ENCODE measurements at regions not wholly inside any gene's neighbourhood (a gene's known extent, or its start where the extent isn't known, plus 50 kb on each side); places are given as distances from the start of the nearest gene placed in this dataset.
A peak's percentile ranks its signal among the peaks of the same experiment; 100 is the strongest.

DNA sequence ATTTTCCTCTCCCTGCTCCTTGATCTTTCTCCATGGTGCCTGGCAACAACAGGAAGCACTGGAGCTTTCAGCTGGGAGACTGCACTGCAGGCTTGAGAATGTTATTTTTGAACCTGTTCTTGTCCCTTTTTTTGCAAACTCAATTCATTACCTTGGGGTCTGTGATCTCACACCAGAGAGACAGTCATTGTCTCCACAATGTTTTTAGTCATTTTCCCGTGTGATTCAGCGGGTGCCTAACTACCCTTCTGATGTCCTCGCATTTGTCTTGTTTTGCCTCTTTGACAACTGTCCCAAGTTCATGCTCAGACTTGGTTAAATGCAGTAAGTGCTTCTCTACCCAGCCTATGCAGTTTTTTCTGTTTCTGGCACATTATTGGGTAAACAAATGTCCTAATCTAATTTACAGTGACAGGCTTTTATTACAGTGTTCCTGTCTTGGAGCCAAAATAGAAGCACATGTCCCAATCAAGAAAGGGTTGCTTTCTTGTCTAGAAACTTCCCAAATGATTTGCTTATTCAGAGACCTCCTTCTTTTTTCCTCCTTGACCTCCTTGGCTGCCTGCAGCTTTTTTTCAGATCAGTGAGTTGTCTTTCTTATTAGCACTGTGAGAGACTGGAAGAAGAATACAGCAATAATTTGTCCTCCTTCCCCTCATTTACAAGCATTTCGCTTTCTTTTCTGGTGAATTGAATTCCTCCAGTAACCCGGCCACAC, 162.4 kb downstream of the NSUN3 start:
- Histone ChIP-seq H3K27me3 (ENCODE audit: control insufficient read depth, insufficient read depth, low read length) (no peaks in the 10 kb centered on the region), H3K9me3 (ENCODE audit: control insufficient read depth, insufficient read depth, low read length) (no peaks in the 10 kb centered on the region), H3K27ac (ENCODE audit: low read length) (no peak overlapping the region), H3K4me1 (ENCODE audit: control insufficient read depth, insufficient read depth, low read length) (no peaks in the 10 kb centered on the region), H3K36me3 (ENCODE audit: control insufficient read depth, insufficient read depth, low read length) (no peaks in the 10 kb centered on the region), H3K4me3 (ENCODE audit: low read length) (no peak overlapping the region)
- WGBS (ENCODE audit: insufficient coverage, insufficient read length), result no CpG with 5 or more reads among the region's 5 CpGs
- DNase-seq (ENCODE audit: low read depth, low spot score), result no peak

DNA sequence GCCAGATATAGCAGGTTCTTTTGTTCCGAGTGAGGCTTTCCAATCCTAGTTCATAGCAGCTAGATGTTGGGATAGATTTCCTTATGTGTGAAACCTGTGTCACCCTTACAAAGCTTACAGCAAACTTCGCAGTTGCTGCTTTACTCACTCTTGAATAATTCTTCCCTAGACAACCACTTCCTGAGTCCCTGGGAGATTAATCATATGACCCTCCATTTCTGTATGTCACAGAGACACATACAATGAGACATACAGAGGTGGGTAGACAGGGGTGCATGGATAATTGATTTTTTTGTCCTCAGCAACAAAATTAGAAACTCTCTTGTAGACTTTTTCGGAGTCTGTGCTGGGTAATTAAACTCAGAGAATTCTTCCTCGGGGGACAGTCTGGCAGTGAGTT, 163.2 kb downstream of the NSUN3 start:
- WGBS (ENCODE audit: insufficient coverage, insufficient read length), result no CpG with 5 or more reads among the region's 4 CpGs
- no peaks in the 10 kb centered on the region for H3K36me3 ChIP-seq (ENCODE audit: control insufficient read depth, insufficient read depth, low read length)

DNA sequence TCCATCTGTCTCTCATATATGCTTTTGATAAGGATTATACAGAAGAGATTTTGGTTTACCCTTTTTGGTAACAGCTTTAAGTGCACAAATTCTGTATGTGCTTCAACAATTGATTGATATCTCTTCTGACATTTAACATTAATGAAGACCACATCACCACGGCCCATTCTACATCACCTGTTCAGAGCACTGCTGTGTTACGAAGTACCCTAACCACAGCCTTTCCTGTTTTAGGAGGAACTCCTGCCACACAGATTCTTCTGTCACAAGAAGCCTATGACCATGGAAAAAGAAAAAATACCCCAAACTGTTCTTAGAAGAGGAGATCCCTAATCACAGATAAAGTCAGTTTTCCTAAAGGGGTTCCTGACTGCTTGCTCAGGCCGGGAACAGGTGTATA, 170.1 kb downstream of the NSUN3 start:
- WGBS (ENCODE audit: insufficient coverage, insufficient read length), result no CpG with 5 or more reads among the region's 3 CpGs
- H3K4me3 ChIP-seq (ENCODE audit: low read length), result no peak overlapping the region
- H3K27me3 ChIP-seq (ENCODE audit: control insufficient read depth, insufficient read depth, low read length), result no peaks in the 10 kb centered on the region
- no peak overlapping the region for H3K27ac ChIP-seq (ENCODE audit: low read length)
- no peaks in the 10 kb centered on the region for H3K36me3 ChIP-seq (ENCODE audit: control insufficient read depth, insufficient read depth, low read length)
- no peaks in the 10 kb centered on the region for H3K9me3 ChIP-seq (ENCODE audit: control insufficient read depth, insufficient read depth, low read length)
- no peaks in the 10 kb centered on the region for H3K4me1 ChIP-seq (ENCODE audit: control insufficient read depth, insufficient read depth, low read length)
- DNase-seq (ENCODE audit: low read depth, low spot score), result no peak

More for the DNA sequence above, 163.2 kb downstream of the NSUN3 start:
- H3K4me3 ChIP-seq (ENCODE audit: low read length), result no peak overlapping the region
- no peaks in the 10 kb centered on the region for H3K9me3 ChIP-seq (ENCODE audit: control insufficient read depth, insufficient read depth, low read length)
- DNase-seq (ENCODE audit: low read depth, low spot score), result no peak
- H3K27ac ChIP-seq (ENCODE audit: low read length), result no peak overlapping the region
- no peaks in the 10 kb centered on the region for H3K27me3 ChIP-seq (ENCODE audit: control insufficient read depth, insufficient read depth, low read length)
- H3K4me1 ChIP-seq (ENCODE audit: control insufficient read depth, insufficient read depth, low read length), result no peaks in the 10 kb centered on the region

DNA sequence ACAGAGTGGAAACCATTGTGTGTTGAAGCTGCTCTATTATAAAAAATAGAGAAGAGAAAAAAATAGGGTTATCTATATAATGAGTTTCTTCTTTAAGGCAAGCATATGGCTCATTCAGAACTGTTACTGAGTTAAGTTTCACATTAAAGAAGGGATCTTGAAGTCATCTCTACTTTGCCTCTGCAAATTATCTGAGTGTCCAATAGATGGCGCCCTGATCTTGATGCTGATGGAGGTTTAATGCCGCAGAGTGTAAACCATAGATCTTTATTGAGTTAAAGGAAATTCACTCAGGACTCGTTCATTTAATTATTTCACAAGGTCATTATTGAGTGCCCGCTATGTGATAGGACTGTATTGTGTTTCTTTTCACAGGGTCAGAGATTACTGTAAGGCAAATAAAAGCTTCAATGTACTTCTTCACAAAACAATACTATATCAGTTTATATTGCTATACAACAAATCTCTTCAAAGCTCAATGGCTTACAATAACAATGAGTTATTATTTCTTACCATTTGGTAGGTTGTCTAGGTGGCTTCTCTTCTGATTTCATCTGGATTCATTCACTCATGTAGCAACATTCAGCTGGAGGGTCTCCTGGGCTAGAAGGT, 171.4 kb downstream of the NSUN3 start:
- no peak for DNase-seq (ENCODE audit: low read depth, low spot score)
- H3K36me3 ChIP-seq (ENCODE audit: control insufficient read depth, insufficient read depth, low read length), result no peaks in the 10 kb centered on the region
- H3K27ac ChIP-seq (ENCODE audit: low read length), result no peak overlapping the region
- H3K9me3 ChIP-seq (ENCODE audit: control insufficient read depth, insufficient read depth, low read length), result no peaks in the 10 kb centered on the region
- no peaks in the 10 kb centered on the region for H3K4me1 ChIP-seq (ENCODE audit: control insufficient read depth, insufficient read depth, low read length)
- H3K4me3 ChIP-seq (ENCODE audit: low read length), result no peak overlapping the region
- H3K27me3 ChIP-seq (ENCODE audit: control insufficient read depth, insufficient read depth, low read length), result no peaks in the 10 kb centered on the region
- WGBS (ENCODE audit: insufficient coverage, insufficient read length), result no CpG with 5 or more reads among the region's 4 CpGs

DNA sequence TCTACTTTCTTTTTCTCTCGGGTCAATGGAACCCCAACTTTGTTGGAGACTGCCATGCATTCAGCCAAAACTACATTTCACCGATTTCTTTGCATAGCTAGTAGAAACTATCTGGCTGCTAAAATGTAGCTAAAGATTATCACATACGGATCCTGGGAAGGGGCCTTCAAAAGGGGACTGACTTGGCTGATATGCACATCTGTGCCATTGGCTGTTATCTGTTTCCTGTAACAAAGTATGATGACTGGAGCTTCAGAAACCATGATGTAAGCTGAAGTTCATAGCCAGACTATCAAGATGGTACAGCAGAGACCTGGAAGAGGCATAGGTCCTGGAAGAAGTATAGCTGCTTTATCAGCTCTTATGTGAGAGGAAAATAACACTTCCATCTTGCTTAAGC, 179.1 kb downstream of the NSUN3 start:
- Histone ChIP-seq H3K9me3 (ENCODE audit: control insufficient read depth, insufficient read depth, low read length) (no peaks in the 10 kb centered on the region), H3K27ac (ENCODE audit: low read length) (no peak overlapping the region), H3K4me3 (ENCODE audit: low read length) (no peak overlapping the region), H3K27me3 (ENCODE audit: control insufficient read depth, insufficient read depth, low read length) (no peaks in the 10 kb centered on the region), H3K4me1 (ENCODE audit: control insufficient read depth, insufficient read depth, low read length) (no peaks in the 10 kb centered on the region), H3K36me3 (ENCODE audit: control insufficient read depth, insufficient read depth, low read length) (no peaks in the 10 kb centered on the region)
- DNase-seq (ENCODE audit: low read depth, low spot score), result no peak
- WGBS (ENCODE audit: insufficient coverage, insufficient read length), result no CpG with 5 or more reads among the region's 3 CpGs

DNA sequence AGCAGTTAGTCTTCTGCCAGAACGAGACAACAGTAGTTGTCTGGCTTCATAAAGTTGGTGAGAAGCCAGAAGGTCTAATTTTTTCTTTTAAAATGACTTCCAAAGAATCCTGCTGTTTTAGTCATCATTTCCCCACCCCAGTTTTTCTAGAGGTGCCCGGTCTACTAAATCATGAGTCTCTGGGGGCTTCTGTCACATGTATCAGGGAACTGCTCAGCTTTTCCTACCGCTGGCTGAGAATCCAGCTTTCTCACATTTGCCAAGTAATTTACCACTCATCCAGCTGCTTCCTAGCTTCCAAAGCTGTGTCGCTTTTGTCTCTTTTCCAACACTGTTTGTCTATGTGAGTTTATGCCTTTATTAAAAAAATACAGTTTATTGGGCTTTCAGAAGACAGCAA, 183.3 kb downstream of the NSUN3 start:
- no CpG with 5 or more reads among the region's 4 CpGs for WGBS (ENCODE audit: insufficient coverage, insufficient read length)
- no peaks in the 10 kb centered on the region for H3K27me3 ChIP-seq (ENCODE audit: control insufficient read depth, insufficient read depth, low read length)

DNA sequence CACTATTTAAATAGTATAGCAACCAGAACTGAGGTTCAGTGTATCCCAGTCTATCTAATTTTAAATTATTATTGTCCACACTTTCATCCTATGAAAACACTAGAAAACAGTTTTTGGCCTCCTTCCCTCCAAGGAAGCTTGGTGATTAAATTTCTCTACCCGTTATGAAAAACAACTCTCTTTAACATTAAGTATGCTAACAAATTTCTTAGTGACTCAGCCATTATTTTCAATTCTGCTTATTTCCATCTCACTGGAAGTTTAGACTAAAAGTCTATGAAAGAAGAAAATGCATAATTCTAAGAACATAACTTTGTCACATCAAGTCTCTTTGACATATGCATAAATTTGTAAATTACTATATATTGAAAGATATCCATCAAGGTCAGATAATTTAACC, 185.2 kb downstream of the NSUN3 start:
- no peak for DNase-seq (ENCODE audit: low read depth, low spot score)

More for the DNA sequence above, 183.3 kb downstream of the NSUN3 start:
- H3K27ac ChIP-seq (ENCODE audit: low read length), result no peak overlapping the region
- no peaks in the 10 kb centered on the region for H3K36me3 ChIP-seq (ENCODE audit: control insufficient read depth, insufficient read depth, low read length)
- no peak overlapping the region for H3K4me3 ChIP-seq (ENCODE audit: low read length)
- no peaks in the 10 kb centered on the region for H3K4me1 ChIP-seq (ENCODE audit: control insufficient read depth, insufficient read depth, low read length)
- no peak for DNase-seq (ENCODE audit: low read depth, low spot score)
- no peaks in the 10 kb centered on the region for H3K9me3 ChIP-seq (ENCODE audit: control insufficient read depth, insufficient read depth, low read length)

DNA sequence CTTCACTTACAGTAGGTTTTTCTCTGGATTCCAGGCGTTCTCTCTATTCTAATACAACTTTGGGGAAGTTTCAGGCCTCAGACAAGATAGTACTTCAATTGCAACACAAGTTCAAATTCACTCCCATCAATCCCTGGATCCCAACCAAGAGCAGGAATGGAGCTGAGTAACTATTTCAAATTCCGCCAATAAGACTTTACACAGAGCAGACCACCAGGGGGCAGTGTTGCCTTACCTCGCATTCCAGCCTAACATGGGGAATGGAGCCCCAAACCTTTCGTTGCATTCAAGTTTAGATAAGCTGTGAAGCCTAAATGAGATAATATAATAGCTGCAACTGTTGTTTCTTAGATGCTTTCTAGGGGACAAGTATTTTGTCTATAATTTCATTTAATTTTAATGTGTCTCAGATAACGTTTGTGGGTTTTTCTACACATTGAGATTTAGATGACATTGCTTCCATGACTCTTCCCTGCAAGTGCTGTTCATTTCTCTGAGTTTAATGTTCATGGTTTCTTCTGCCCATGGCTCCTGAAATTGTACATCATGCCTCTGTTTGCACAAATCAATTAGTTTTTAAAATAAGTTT, 186.7 kb downstream of the NSUN3 start:
- no peaks in the 10 kb centered on the region for H3K27me3 ChIP-seq (ENCODE audit: control insufficient read depth, insufficient read depth, low read length)
- H3K4me3 ChIP-seq (ENCODE audit: low read length), result no peak overlapping the region
- WGBS (ENCODE audit: insufficient coverage, insufficient read length), result no CpG with 5 or more reads among the region's 5 CpGs
- H3K36me3 ChIP-seq (ENCODE audit: control insufficient read depth, insufficient read depth, low read length), result no peaks in the 10 kb centered on the region
- H3K4me1 ChIP-seq (ENCODE audit: control insufficient read depth, insufficient read depth, low read length), result no peaks in the 10 kb centered on the region
- no peak overlapping the region for H3K27ac ChIP-seq (ENCODE audit: low read length)
- no peaks in the 10 kb centered on the region for H3K9me3 ChIP-seq (ENCODE audit: control insufficient read depth, insufficient read depth, low read length)
- DNase-seq (ENCODE audit: low read depth, low spot score), result peak; percentile 71

More for the DNA sequence above, 185.2 kb downstream of the NSUN3 start:
- H3K4me3 ChIP-seq (ENCODE audit: low read length), result no peak overlapping the region
- no peaks in the 10 kb centered on the region for H3K9me3 ChIP-seq (ENCODE audit: control insufficient read depth, insufficient read depth, low read length)
- no peaks in the 10 kb centered on the region for H3K27me3 ChIP-seq (ENCODE audit: control insufficient read depth, insufficient read depth, low read length)
- H3K27ac ChIP-seq (ENCODE audit: low read length), result no peak overlapping the region
- no peaks in the 10 kb centered on the region for H3K36me3 ChIP-seq (ENCODE audit: control insufficient read depth, insufficient read depth, low read length)
- WGBS (ENCODE audit: insufficient coverage, insufficient read length), result no CpG with 5 or more reads among the region's 1 CpG
- no peaks in the 10 kb centered on the region for H3K4me1 ChIP-seq (ENCODE audit: control insufficient read depth, insufficient read depth, low read length)

DNA sequence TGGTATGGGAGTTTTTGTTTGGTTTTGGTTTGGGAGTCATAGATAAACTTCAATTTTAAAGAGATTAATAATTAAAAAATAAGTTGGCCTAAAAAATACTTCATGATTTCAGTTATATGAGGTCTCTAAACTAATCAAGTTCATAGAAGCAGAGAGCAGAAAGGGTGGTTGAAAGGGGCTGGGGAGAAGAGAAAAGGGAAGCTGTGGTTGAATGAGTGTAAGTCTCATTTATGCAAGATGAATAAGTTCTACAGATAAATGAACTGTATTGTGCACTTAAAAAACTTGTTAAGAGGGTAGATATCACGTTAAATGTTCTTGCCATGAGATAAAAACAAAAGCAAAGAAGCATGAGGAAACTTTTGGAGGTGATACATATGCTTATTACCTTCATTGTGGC, 188.7 kb downstream of the NSUN3 start:
- H3K9me3 ChIP-seq (ENCODE audit: control insufficient read depth, insufficient read depth, low read length), result no peaks in the 10 kb centered on the region
- no peaks in the 10 kb centered on the region for H3K36me3 ChIP-seq (ENCODE audit: control insufficient read depth, insufficient read depth, low read length)
- H3K4me3 ChIP-seq (ENCODE audit: low read length), result no peak overlapping the region
- H3K4me1 ChIP-seq (ENCODE audit: control insufficient read depth, insufficient read depth, low read length), result no peaks in the 10 kb centered on the region
- H3K27ac ChIP-seq (ENCODE audit: low read length), result no peak overlapping the region
- no peaks in the 10 kb centered on the region for H3K27me3 ChIP-seq (ENCODE audit: control insufficient read depth, insufficient read depth, low read length)
- WGBS (ENCODE audit: insufficient coverage, insufficient read length), result no CpG with 5 or more reads among the region's 1 CpG
- DNase-seq (ENCODE audit: low read depth, low spot score), result no peak

DNA sequence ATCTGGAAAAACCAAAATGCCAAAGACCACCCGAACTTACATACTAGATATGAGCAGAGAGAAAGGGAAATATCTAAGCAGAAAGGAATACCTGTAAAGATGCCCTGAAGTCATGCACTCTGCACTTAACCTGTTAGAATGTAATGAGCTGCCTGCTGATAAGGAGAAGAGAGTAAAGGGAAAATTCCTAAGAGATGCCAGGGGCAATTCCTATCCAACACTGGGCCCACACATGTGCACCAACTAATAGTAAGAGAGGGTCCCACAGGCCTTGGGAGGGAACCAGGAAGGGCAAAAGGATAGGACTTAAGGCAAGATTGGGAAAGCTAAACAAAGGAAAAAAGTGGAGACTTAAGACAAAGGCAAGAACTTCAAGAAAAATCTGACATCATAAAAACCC, 189.5 kb downstream of the NSUN3 start:
- Histone ChIP-seq H3K4me1 (ENCODE audit: control insufficient read depth, insufficient read depth, low read length) (no peaks in the 10 kb centered on the region), H3K27ac (ENCODE audit: low read length) (no peak overlapping the region), H3K27me3 (ENCODE audit: control insufficient read depth, insufficient read depth, low read length) (no peaks in the 10 kb centered on the region), H3K9me3 (ENCODE audit: control insufficient read depth, insufficient read depth, low read length) (no peaks in the 10 kb centered on the region), H3K36me3 (ENCODE audit: control insufficient read depth, insufficient read depth, low read length) (no peaks in the 10 kb centered on the region), H3K4me3 (ENCODE audit: low read length) (no peak overlapping the region)
- no CpG with 5 or more reads among the region's 1 CpG for WGBS (ENCODE audit: insufficient coverage, insufficient read length)
- no peak for DNase-seq (ENCODE audit: low read depth, low spot score)

Measured in iPS DF 6.9 (cell line).